Fibroblast of pulmonary artery (primary cell): ENCODE measurements at regions not wholly inside any gene's neighbourhood (a gene's known extent, or its start where the extent isn't known, plus 50 kb on each side); places are given as distances from the start of the nearest gene placed in this dataset.
"Not testable (repeated sequence)": the region's sequence is repeated elsewhere in the genome, so short reads cannot be mapped to it uniquely, and the experiment has no call there.

ENCODE experiments used
- DNase-seq: peaks from one replicate; pipeline ENCODE4 v3.0.0-alpha.2; 2010; ENCODE audit warnings: low read depth
- H3K4me3 ChIP-seq: replicated peaks from 2 replicates; pipeline ENCODE4 v1.5.1; 2011; ENCODE audit warnings: low read depth, mild to moderate bottlenecking, control low read depth, low read length, moderate library complexity
- CTCF ChIP-seq: IDR thresholded peaks from 2 replicates; pipeline ENCODE4 v1.5.1; 2011; ENCODE audit warnings: mild to moderate bottlenecking, control low read depth, low read length, inconsistent platforms; ENCODE audit errors: missing control alignments

GRCh38 chr22:22770881-22771280 lies 116.7 kb upstream of the IGLL5 start:
- no peak for TF ChIP-seq CTCF
- H3K4me3 ChIP-seq: no peak overlapping the region
- no peak for DNase-seq

GRCh38 chr22:22771696-22772377 lies 115.8 kb upstream of the IGLL5 start:
- no peak for TF ChIP-seq CTCF
- H3K4me3 ChIP-seq: no peak overlapping the region
- no peak for DNase-seq

GRCh38 chr22:22772396-22772795 lies 115.2 kb upstream of the IGLL5 start:
- no peak overlapping the region for H3K4me3 ChIP-seq
- no peak for DNase-seq
- TF ChIP-seq CTCF: no peak

GRCh38 chr22:22772883-22773282 lies 114.7 kb upstream of the IGLL5 start:
- no peak for TF ChIP-seq CTCF
- H3K4me3 ChIP-seq: no peak overlapping the region
- DNase-seq: no peak

DNA sequence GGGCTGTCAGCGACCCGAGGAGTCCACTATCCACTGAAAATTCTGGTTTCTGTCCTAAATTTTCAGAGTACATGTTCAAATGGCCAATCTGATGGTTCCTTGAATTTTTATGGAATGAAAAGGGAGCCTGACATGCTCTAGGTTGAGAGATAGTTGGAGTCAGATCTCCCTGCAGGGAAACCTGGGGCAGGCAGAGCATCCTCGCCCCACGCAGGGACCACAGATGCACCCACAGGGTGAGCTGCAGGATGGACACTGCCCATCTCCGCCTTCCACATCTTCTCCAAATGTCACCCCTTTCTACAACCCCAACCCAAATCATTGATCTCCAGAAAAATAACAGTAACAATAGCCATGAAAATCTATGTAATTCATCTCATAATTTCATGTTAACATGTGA lies 114.2 kb upstream of the IGLL5 start:
- TF ChIP-seq CTCF: no peak
- no peak overlapping the region for H3K4me3 ChIP-seq
- no peak for DNase-seq

- no peak for TF ChIP-seq CTCF
- H3K4me3 ChIP-seq: no peak overlapping the region
Measured at GRCh38 chr22:22773979-22774604, 113.5 kb upstream of the IGLL5 start.

DNA sequence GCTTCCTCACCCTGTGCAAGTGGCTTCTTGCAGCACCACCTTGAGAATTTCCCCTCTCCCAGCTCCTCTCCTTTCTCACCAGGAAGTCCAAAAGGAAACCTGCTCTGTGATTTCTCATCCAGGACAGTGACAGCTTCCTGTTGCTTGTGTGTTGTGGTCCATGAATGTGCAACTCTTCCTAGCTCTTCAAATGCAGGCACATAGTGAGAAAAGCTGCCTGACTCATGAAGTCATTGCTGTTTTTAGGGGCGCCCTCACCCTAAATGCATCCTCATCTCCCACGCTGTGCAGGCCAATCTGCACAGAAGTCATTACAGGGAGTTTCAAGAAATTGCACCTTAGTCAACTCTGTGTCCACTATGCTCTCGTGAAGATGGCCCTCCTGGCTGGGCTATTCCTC lies 112.9 kb upstream of the IGLL5 start:
- DNase-seq, H3K4me3 ChIP-seq: not testable (repeated sequence)

More at GRCh38 chr22:22773979-22774604, 113.5 kb upstream of the IGLL5 start:
- DNase-seq: no peak
